Stimulated activated naive CD8-positive, alpha-beta T cell treated with anti-CD3 and anti-CD28 coated beads, Interleukin-15, Interleukin-2, amounts not matched to agents 100 ng/mL and 50 ng/mL, for 24 hours (primary cell): ENCODE measurements at regions not wholly inside any gene's neighbourhood (a gene's known extent, or its start where the extent isn't known, plus 50 kb on each side); places are given as distances from the start of the nearest gene placed in this dataset.

Experiments
- H3K27ac Mint-ChIP-seq: one replicate; pipeline ENCODE4 v1.8.0; 2021; ENCODE audit warnings: mild to moderate bottlenecking, mixed read lengths
- H3K27me3 Mint-ChIP-seq: one replicate; pipeline ENCODE4 v1.8.0; 2021; ENCODE audit warnings: mixed read lengths
- H3K36me3 Mint-ChIP-seq: one replicate; pipeline ENCODE4 v1.8.0; 2021; ENCODE audit warnings: low read depth, mixed read lengths
- H3K4me1 Mint-ChIP-seq: one replicate; pipeline ENCODE4 v1.8.0; 2021; ENCODE audit warnings: low read depth, mixed read lengths
- H3K4me3 Mint-ChIP-seq: one replicate; pipeline ENCODE4 v1.8.0; 2021; ENCODE audit warnings: mild to moderate bottlenecking, mixed read lengths
- H3K9me3 Mint-ChIP-seq: one replicate; pipeline ENCODE4 v1.8.0; 2021; ENCODE audit warnings: mixed read lengths

- no peak overlapping the region for H3K4me3 Mint-ChIP-seq
- H3K27me3 Mint-ChIP-seq: peaks cover 18% of the 10 kb centered on the region
- H3K36me3 Mint-ChIP-seq: no peaks in the 10 kb centered on the region
- H3K4me1 Mint-ChIP-seq: no peaks in the 10 kb centered on the region
- H3K9me3 Mint-ChIP-seq: no peaks in the 10 kb centered on the region
- H3K27ac Mint-ChIP-seq: no peak overlapping the region
Observed at GRCh38 chr7:155878250-155878649, 66.0 kb upstream of the SHH start.

- Mint-ChIP-seq H3K9me3 (no peaks in the 10 kb centered on the region), H3K4me3 (no peak overlapping the region), H3K4me1 (no peaks in the 10 kb centered on the region), H3K36me3 (no peaks in the 10 kb centered on the region), H3K27me3 (peaks cover 18% of the 10 kb centered on the region), H3K27ac (no peak overlapping the region)
Observed at GRCh38 chr7:155877167-155877566, 64.9 kb upstream of the SHH start.

GRCh38 chr7:155874411-155874810 is 62.1 kb upstream of the SHH start:
- Mint-ChIP-seq H3K27me3 (peaks cover 18% of the 10 kb centered on the region), H3K9me3 (no peaks in the 10 kb centered on the region), H3K4me3 (no peak overlapping the region), H3K36me3 (no peaks in the 10 kb centered on the region), H3K27ac (no peak overlapping the region), H3K4me1 (no peaks in the 10 kb centered on the region)

GRCh38 chr7:155874010-155874409 is 61.7 kb upstream of the SHH start:
- no peak overlapping the region for H3K4me3 Mint-ChIP-seq
- H3K27ac Mint-ChIP-seq: no peak overlapping the region
- no peaks in the 10 kb centered on the region for H3K4me1 Mint-ChIP-seq
- H3K9me3 Mint-ChIP-seq: no peaks in the 10 kb centered on the region
- H3K36me3 Mint-ChIP-seq: no peaks in the 10 kb centered on the region
- peaks cover 18% of the 10 kb centered on the region for H3K27me3 Mint-ChIP-seq

- Mint-ChIP-seq H3K9me3 (no peaks in the 10 kb centered on the region), H3K27me3 (peaks cover 18% of the 10 kb centered on the region), H3K4me1 (no peaks in the 10 kb centered on the region), H3K4me3 (no peak overlapping the region), H3K36me3 (no peaks in the 10 kb centered on the region), H3K27ac (no peak overlapping the region)
Observed at GRCh38 chr7:155872678-155873369, 60.6 kb upstream of the SHH start.

GRCh38 chr7:155871211-155871610 is 58.9 kb upstream of the SHH start:
- no peaks in the 10 kb centered on the region for H3K9me3 Mint-ChIP-seq
- H3K4me1 Mint-ChIP-seq: no peaks in the 10 kb centered on the region
- peaks cover 23% of the 10 kb centered on the region for H3K27me3 Mint-ChIP-seq
- no peak overlapping the region for H3K4me3 Mint-ChIP-seq
- no peaks in the 10 kb centered on the region for H3K36me3 Mint-ChIP-seq
- H3K27ac Mint-ChIP-seq: no peak overlapping the region

- Mint-ChIP-seq H3K9me3 (no peaks in the 10 kb centered on the region), H3K4me1 (no peaks in the 10 kb centered on the region), H3K27ac (no peak overlapping the region), H3K4me3 (no peak overlapping the region), H3K27me3 (peaks cover 24% of the 10 kb centered on the region), H3K36me3 (no peaks in the 10 kb centered on the region)
Observed at GRCh38 chr7:155870334-155871180, 58.3 kb upstream of the SHH start.

GRCh38 chr7:155869784-155870076 is 57.5 kb upstream of the SHH start:
- H3K27me3 Mint-ChIP-seq: peaks cover 22% of the 10 kb centered on the region
- no peak overlapping the region for H3K27ac Mint-ChIP-seq
- no peaks in the 10 kb centered on the region for H3K36me3 Mint-ChIP-seq
- H3K9me3 Mint-ChIP-seq: no peaks in the 10 kb centered on the region
- H3K4me3 Mint-ChIP-seq: no peak overlapping the region
- H3K4me1 Mint-ChIP-seq: no peaks in the 10 kb centered on the region

- Mint-ChIP-seq H3K27me3 (peaks cover 21% of the 10 kb centered on the region), H3K4me1 (no peaks in the 10 kb centered on the region), H3K4me3 (no peak overlapping the region), H3K9me3 (no peaks in the 10 kb centered on the region), H3K36me3 (no peaks in the 10 kb centered on the region), H3K27ac (no peak overlapping the region)
Observed at GRCh38 chr7:155868955-155869783, 56.9 kb upstream of the SHH start.

GRCh38 chr7:155867734-155868400 is 55.6 kb upstream of the SHH start:
- Mint-ChIP-seq H3K27me3 (peaks cover 16% of the 10 kb centered on the region), H3K36me3 (no peaks in the 10 kb centered on the region), H3K4me1 (no peaks in the 10 kb centered on the region), H3K27ac (no peak overlapping the region), H3K4me3 (no peak overlapping the region), H3K9me3 (no peaks in the 10 kb centered on the region)

GRCh38 chr7:155867280-155867679 is 55.0 kb upstream of the SHH start:
- H3K4me1 Mint-ChIP-seq: no peaks in the 10 kb centered on the region
- H3K36me3 Mint-ChIP-seq: no peaks in the 10 kb centered on the region
- H3K27me3 Mint-ChIP-seq: peaks cover 16% of the 10 kb centered on the region
- no peak overlapping the region for H3K4me3 Mint-ChIP-seq
- no peaks in the 10 kb centered on the region for H3K9me3 Mint-ChIP-seq
- H3K27ac Mint-ChIP-seq: no peak overlapping the region

GRCh38 chr7:155865830-155866525 is 53.7 kb upstream of the SHH start:
- Mint-ChIP-seq H3K36me3 (no peaks in the 10 kb centered on the region), H3K9me3 (no peaks in the 10 kb centered on the region), H3K4me3 (no peak overlapping the region), H3K27ac (no peak overlapping the region), H3K4me1 (no peaks in the 10 kb centered on the region), H3K27me3 (peaks cover 20% of the 10 kb centered on the region)

- no peaks in the 10 kb centered on the region for H3K4me1 Mint-ChIP-seq
- no peak overlapping the region for H3K27ac Mint-ChIP-seq
- H3K36me3 Mint-ChIP-seq: no peaks in the 10 kb centered on the region
Observed at GRCh38 chr7:155864991-155865690, 52.9 kb upstream of the SHH start.

More at GRCh38 chr7:155864991-155865690, 52.9 kb upstream of the SHH start:
- H3K27me3 Mint-ChIP-seq: peaks cover 20% of the 10 kb centered on the region
- H3K4me3 Mint-ChIP-seq: no peak overlapping the region
- no peaks in the 10 kb centered on the region for H3K9me3 Mint-ChIP-seq
